Gastroesophageal sphincter (tissue), 4 donors: ENCODE measurements at regions not wholly inside any gene's neighbourhood (a gene's known extent, or its start where the extent isn't known, plus 50 kb on each side); places are given as distances from the start of the nearest gene placed in this dataset.

ENCODE experiments used
- ATAC-seq: fragments of 150-250 bp; one replicate; pipeline ENCODE4 v1.9.1; 2016; ENCODE audit warnings: mild to moderate bottlenecking, moderate library complexity
- H3K27ac ChIP-seq, 4 donors: fragments of 200-600 bp; sonication (generic) in 3 of 4; 1 replicate in 3 of 4; 2 replicates in 1 of 4; pipeline ENCODE4 v1.5.1; 2016 to 2019
- H3K27me3 ChIP-seq: fragments of 200-600 bp; sonication (generic); one replicate; pipeline ENCODE4 v1.5.1; 2019
- H3K36me3 ChIP-seq, 2 donors: fragments of 200-600 bp; sonication (generic); one replicate each; pipeline ENCODE4 v1.5.1; 2019; ENCODE audit warnings: control low read depth in 1 of 2
- H3K4me1 ChIP-seq, 3 donors: fragments of 200-600 bp; sonication (generic); 1 replicate in 2 of 3; 2 replicates in 1 of 3; pipeline ENCODE4 v1.5.1; 2016 to 2019; ENCODE audit warnings: control low read depth in 2 of 3
- H3K4me3 ChIP-seq, 2 donors: fragments of 200-600 bp; sonication (generic); one replicate each; pipeline ENCODE4 v1.5.1; 2019; ENCODE audit warnings: mild to moderate bottlenecking in 1 of 2, moderate library complexity in 1 of 2
- H3K9me3 ChIP-seq, 3 donors: fragments of 200-600 bp; sonication (generic); one replicate each; pipeline ENCODE4 v1.5.1; 2017 to 2019; ENCODE audit warnings: control low read depth in 2 of 3
- EP300 ChIP-seq: sonication (generic); formaldehyde crosslinking; IDR thresholded peaks from one replicate; pipeline ENCODE4 v1.6.1; 2017; ENCODE audit warnings: antibody characterized with exemption, mild to moderate bottlenecking
- POLR2A ChIP-seq, 2 donors: fragments of 450-650 bp; IDR thresholded peaks; one replicate each; pipeline ENCODE4 v1.6.1; 2017; ENCODE audit warnings: antibody characterized with exemption in 2 of 2, mild to moderate bottlenecking in 2 of 2, moderate library complexity in 1 of 2
- POLR2AphosphoS5 ChIP-seq: sonication (generic); formaldehyde crosslinking; IDR thresholded peaks from one replicate; pipeline ENCODE4 v1.6.1; 2017; ENCODE audit warnings: antibody characterized with exemption
- WGBS, 2 donors: methylation state at CpG; one replicate each; pipeline ENCODE4 v1.1.5; 2018; ENCODE audit warnings: low coverage in 1 of 2; 5-methylcytosine and 5-hydroxymethylcytosine counted together
- TF ChIP-seq, protein P1 (sequence below), 4 experiments: fragments of 200-600 bp in 2 of 4; fragments of 450-650 bp in 2 of 4; sonication (generic) in 1 of 4; IDR thresholded peaks; one replicate each; pipeline ENCODE4 v1.5.1; 2017 to 2019; ENCODE audit warnings: antibody characterized with exemption in 4 of 4, mild to moderate bottlenecking in 2 of 4, moderate library complexity in 2 of 4

DNA sequence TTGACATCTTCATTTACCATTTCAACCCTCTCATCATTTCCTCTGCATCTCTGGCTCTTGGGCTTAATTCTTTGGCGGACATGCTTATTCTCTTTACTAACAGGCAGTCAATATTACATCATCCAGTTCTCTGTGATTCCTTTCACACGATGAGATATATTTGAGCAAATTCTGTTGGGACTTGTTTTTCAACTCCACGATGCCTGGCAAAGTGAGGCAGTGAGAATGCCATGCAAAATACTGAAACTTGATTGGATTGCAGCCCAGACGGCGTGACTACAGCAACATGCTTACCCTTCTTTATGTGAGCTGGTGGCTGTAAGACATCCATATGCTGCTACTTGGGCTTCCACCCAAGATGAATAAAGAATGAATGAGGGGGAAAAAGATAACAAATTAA, 101.7 kb upstream of the SPACA1 start:
- Histone ChIP-seq H3K4me1 (peaks cover 0 to 14% (median 0%) of the 10 kb centered on the region in 3 donors), H3K9me3 (no peaks in the 10 kb centered on the region), H3K27me3 (no peaks in the 10 kb centered on the region), H3K36me3 (no peaks in the 10 kb centered on the region), H3K4me3 (no peak overlapping the region), H3K27ac (no peak overlapping the region)
- TF ChIP-seq, protein P1, sequence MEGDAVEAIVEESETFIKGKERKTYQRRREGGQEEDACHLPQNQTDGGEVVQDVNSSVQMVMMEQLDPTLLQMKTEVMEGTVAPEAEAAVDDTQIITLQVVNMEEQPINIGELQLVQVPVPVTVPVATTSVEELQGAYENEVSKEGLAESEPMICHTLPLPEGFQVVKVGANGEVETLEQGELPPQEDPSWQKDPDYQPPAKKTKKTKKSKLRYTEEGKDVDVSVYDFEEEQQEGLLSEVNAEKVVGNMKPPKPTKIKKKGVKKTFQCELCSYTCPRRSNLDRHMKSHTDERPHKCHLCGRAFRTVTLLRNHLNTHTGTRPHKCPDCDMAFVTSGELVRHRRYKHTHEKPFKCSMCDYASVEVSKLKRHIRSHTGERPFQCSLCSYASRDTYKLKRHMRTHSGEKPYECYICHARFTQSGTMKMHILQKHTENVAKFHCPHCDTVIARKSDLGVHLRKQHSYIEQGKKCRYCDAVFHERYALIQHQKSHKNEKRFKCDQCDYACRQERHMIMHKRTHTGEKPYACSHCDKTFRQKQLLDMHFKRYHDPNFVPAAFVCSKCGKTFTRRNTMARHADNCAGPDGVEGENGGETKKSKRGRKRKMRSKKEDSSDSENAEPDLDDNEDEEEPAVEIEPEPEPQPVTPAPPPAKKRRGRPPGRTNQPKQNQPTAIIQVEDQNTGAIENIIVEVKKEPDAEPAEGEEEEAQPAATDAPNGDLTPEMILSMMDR (IDR thresholded peaks at IDR 0.05) = no peak
- no peak for TF ChIP-seq POLR2A (IDR thresholded peaks at IDR 0.05)
- TF ChIP-seq POLR2AphosphoS5 = no peak
- TF ChIP-seq EP300 = no peak
- WGBS, 2 donors = 56 to 67% methylated on average over 2 to 5 of the region's 5 CpGs
- no peak for ATAC-seq

DNA sequence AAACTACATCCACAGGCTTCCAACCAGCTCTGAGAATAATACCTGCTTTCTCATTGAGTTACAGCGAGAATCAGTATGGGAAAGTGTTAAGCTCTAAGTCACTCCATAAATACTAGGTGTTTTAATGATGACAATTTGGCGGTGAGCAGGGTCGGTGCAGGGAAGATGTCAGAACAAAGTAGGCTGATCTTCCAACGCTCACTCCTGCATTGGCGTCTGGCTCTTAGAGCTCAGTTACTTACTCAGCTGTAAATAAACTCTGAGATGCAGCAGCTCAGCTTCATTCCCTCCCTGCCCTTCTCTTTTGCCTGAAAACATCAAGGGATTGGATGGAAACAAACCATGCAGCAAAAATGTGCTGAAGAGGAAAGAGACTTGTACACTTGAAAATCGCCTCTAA, 102.5 kb upstream of the SPACA1 start:
- Histone ChIP-seq H3K4me3 (no peak overlapping the region), H3K27me3 (no peaks in the 10 kb centered on the region), H3K27ac (no peak overlapping the region), H3K36me3 (no peaks in the 10 kb centered on the region), H3K4me1 (peaks cover 0 to 14% (median 0%) of the 10 kb centered on the region in 3 donors), H3K9me3 (no peaks in the 10 kb centered on the region)
- TF ChIP-seq EP300 = no peak
- TF ChIP-seq, protein P1 (IDR thresholded peaks at IDR 0.05) = no peak
- TF ChIP-seq POLR2AphosphoS5 = no peak
- no peak for TF ChIP-seq POLR2A (IDR thresholded peaks at IDR 0.05)
- WGBS, 2 donors = 21 to 32% methylated on average over 6 of the region's 6 CpGs
- no peak for ATAC-seq

DNA sequence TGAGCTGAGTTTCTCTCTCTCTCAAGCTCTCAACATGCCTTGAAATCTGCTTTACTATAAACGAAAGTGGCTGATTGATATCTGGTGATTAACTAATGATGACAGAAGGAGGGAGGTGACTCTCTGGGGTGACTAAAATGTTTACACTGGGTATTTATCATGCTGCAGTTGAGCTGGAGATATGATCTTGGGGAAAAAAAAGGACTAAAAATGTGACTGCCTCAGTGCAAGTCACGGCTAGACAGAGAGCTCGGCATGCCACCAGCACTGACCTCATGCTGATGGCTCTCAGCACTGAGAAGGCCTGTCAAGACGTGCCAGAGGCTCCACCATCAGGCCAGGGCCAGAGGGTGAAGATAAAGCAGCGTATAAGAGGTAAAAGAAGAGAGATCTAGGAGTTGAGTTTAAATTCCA, 103.1 kb upstream of the SPACA1 start:
- no peak overlapping the region for H3K27ac ChIP-seq

DNA sequence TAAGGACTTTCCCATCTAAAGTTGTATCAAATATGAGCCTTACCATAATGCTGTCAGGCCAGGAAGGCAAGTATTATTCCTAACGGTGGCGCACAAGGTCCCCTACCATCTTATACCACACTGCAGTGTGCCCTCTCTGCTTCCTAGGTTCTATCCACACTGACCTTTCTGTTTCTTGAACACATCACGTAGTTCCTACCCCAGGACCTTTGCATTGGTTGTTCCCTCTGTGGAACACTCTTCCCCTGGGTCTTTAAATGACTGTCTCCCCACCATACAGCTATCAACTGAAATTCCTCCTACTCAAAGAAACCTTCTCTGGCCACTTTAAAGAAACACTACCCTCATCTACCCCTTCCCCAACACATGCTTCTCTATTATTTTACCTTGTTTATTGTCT, 104.5 kb upstream of the SPACA1 start:
- Histone ChIP-seq H3K27me3 (no peaks in the 10 kb centered on the region), H3K9me3 (no peaks in the 10 kb centered on the region), H3K4me1 (peaks cover 0 to 14% (median 0%) of the 10 kb centered on the region in 3 donors), H3K27ac (no peak overlapping the region), H3K36me3 (no peaks in the 10 kb centered on the region), H3K4me3 (no peak overlapping the region)
- TF ChIP-seq, protein P1 (IDR thresholded peaks at IDR 0.05) = no peak
- 93 to 100% methylated on average over 2 to 3 of the region's 3 CpGs for WGBS, 2 donors
- ATAC-seq = no peak

More for the DNA sequence above, 103.1 kb upstream of the SPACA1 start:
- H3K36me3 ChIP-seq = no peaks in the 10 kb centered on the region
- H3K4me1 ChIP-seq = peaks cover 0 to 14% (median 0%) of the 10 kb centered on the region in 3 donors
- peak; percentile 53 for ATAC-seq
- H3K4me3 ChIP-seq = no peak overlapping the region
- WGBS, 2 donors = 15 to 31% methylated on average over 4 to 5 of the region's 5 CpGs
- H3K9me3 ChIP-seq = no peaks in the 10 kb centered on the region
- TF ChIP-seq POLR2A (IDR thresholded peaks at IDR 0.05) (no peak), POLR2AphosphoS5 (peak; percentile 33), EP300 (no peak)
- TF ChIP-seq, protein P1 (IDR thresholded peaks at IDR 0.05) = peak in 1 of 4 experiments; percentile 18
- H3K27me3 ChIP-seq = no peaks in the 10 kb centered on the region

DNA sequence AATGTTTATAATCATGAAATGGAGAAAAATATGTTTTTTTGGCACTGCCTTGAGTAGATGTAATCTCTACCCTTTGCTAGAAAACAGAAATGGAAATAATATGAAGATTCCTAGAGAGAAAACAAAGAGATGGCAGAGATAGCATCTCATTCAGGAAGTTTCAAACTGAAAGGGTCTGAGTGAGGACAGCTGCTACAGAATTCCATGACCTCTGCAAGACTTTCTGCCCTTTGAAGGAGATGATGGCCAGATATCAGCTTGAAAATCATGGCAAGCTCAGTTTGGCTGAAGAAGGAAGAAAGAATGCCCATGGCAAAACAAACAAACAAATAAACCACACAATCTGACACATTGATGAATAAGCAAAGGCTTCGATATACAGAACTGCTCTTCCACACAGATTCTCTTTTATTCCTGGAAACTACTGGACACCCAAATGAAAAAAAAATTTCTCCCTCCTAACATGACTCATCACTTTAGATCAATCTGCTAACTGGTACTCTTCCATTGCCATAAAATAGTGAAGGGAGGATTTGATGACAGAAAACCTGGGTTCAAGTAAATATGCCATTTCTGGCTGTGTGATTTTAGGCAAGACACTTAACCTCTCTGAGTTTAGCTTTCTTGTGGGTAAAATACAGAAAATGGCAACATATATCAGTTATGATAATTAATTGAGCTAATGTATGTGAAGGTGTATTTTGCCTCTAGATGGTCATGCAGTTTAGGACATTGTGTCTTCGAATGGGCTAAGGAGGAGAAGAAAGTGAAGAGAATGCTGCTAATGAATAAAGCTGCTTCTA, 105.9 kb upstream of the SPACA1 start:
- TF ChIP-seq, protein P1 (IDR thresholded peaks at IDR 0.05) = no peak
- TF ChIP-seq POLR2AphosphoS5 = no peak
- no peak for TF ChIP-seq EP300
- TF ChIP-seq POLR2A (IDR thresholded peaks at IDR 0.05) = no peak
- H3K9me3 ChIP-seq = no peaks in the 10 kb centered on the region
- no peak overlapping the region for H3K4me3 ChIP-seq
- ATAC-seq = no peak
- 70 to 77% methylated on average over 2 of the region's 2 CpGs for WGBS, 2 donors
- no peaks in the 10 kb centered on the region for H3K36me3 ChIP-seq
- peaks cover 0 to 14% (median 0%) of the 10 kb centered on the region in 3 donors for H3K4me1 ChIP-seq
- no peaks in the 10 kb centered on the region for H3K27me3 ChIP-seq
- H3K27ac ChIP-seq = no peak overlapping the region
